ENCODE measurements at regions not wholly inside any gene's neighbourhood (a gene's known extent, or its start where the extent isn't known, plus 50 kb on each side); places are given as distances from the start of the nearest gene placed in this dataset.

DNA sequence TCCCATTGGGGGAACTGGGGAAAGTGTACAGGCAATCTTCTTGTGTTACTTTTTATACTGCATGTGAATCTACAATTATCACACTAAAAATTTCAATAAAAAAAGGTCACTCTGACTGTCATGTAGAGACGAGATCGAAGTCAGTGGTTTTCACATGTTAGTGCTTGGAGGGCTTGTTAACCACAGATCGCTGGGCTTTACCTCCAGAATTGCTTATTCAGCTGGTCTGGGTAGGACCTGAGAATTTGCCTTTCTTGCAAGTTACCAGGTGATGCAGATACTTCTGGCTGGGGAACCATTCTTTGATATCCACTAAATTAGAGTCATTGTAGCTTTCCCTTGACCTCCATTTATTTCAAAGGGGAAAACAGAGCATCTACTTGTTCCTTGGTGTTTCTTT, 62.8 kb upstream of the SLC38A4 start:
- TF ChIP-seq EZH2 (IDR thresholded peaks at IDR 0.05; ENCODE audit: insufficient read depth, poor library complexity, severe bottlenecking) (no peak), EZH2phosphoT487 (IDR thresholded peaks at IDR 0.05; ENCODE audit: insufficient read depth, low read depth) (no peak)
